ENCODE measurements at regions not wholly inside any gene's neighbourhood (a gene's known extent, or its start where the extent isn't known, plus 50 kb on each side); places are given as distances from the start of the nearest gene placed in this dataset.

DNA sequence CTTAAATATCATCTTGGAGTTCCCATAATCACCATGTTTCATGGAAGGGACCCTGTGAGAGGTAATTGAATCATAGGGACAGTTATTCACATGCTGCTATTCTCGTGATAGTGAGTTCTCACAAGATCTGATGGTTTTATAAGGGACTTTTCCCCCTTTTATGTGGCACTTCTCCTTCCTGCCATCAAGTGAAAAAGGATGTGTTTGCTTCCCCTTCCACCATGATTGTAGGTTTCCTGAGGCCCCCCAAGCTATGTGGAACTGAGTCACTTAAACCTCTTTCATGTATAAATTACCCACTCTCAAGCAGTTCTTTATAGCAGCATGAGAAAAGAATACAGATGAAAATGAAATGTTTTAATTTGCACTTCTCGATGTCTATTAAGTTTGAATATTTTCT is 112.0 kb downstream of the ZNF648 start:
- TF ChIP-seq EZH2 (IDR thresholded peaks at IDR 0.05; ENCODE audit: borderline replicate concordance) (no peak), EZH2phosphoT487 (IDR thresholded peaks at IDR 0.05; ENCODE audit: low read depth, severe bottlenecking, unreplicated experiment) (no peak)
- TF ChIP-seq, protein P1, sequence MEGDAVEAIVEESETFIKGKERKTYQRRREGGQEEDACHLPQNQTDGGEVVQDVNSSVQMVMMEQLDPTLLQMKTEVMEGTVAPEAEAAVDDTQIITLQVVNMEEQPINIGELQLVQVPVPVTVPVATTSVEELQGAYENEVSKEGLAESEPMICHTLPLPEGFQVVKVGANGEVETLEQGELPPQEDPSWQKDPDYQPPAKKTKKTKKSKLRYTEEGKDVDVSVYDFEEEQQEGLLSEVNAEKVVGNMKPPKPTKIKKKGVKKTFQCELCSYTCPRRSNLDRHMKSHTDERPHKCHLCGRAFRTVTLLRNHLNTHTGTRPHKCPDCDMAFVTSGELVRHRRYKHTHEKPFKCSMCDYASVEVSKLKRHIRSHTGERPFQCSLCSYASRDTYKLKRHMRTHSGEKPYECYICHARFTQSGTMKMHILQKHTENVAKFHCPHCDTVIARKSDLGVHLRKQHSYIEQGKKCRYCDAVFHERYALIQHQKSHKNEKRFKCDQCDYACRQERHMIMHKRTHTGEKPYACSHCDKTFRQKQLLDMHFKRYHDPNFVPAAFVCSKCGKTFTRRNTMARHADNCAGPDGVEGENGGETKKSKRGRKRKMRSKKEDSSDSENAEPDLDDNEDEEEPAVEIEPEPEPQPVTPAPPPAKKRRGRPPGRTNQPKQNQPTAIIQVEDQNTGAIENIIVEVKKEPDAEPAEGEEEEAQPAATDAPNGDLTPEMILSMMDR (IDR thresholded peaks at IDR 0.05; ENCODE audit: poor library complexity) = no peak
